HG03457 (cell line): ENCODE measurements at regions not wholly inside any gene's neighbourhood (a gene's known extent, or its start where the extent isn't known, plus 50 kb on each side); places are given as distances from the start of the nearest gene placed in this dataset.

Experiments used
- ATAC-seq: cut with Tn5 transposase; IDR thresholded peaks from one replicate; pipeline ENCODE4 v1.9.1; 2021; ENCODE audit warnings: moderate number of reproducible peaks; ENCODE audit not compliant: unreplicated experiment

- ATAC-seq = no peak
Observed at GRCh38 chr5:8611067-8611466, 742.1 kb downstream of the MTRR start.

DNA sequence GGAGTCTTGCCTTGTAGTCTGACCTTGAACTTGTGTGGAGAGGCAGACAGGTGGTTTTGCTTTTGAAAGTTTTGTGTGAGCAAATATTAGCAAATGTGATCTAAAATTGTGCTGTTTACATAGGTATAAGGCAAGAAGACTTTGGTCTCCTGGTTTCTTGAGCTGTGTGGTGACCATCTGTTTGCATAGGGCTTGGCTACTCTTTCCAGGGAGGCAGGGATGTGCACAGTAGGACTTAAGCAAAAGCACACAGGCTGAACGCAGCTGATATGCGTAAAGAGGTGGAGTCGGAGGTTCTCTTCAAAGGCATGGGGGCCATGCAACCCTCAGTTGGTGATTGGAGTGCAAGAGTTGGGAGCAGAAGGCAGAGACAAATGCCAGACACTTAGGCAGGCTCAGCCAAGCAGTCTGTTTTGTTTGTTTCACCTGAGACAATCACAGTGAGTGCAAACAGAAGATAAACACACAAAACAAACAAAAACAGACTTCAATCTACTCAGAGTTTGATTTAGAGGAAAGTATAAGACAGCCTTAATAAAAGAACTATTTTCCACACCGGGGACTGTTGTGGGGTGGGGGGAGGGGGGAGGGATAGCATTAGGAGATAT is 744.2 kb downstream of the MTRR start:
- no peak for ATAC-seq

DNA sequence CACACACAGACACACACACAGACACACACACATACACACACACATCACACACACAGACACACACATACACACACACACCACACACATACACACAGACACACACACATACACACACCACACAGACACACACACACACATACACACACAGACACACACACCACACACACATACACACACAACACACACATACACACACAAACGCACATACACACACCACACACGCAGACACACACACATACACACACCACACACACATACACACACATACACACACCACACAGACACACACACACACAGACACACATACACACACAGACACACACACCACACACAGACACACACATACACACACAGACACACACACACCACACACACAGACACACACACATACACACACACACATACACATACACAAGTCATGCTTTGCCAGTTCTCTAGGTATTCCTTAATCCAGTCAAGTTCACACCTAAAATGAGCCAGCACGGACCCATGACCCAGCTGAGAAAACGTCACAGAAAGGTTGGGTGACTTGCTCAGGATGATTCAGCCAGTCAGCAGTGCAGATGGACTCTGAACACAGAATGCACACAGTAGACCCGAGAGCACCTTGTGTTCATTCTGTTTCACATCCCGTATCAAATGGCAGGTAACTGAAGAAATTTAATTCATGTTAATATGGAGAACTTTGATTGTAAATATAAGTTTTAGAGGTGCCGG is 746.4 kb downstream of the MTRR start:
- no peak for ATAC-seq

DNA sequence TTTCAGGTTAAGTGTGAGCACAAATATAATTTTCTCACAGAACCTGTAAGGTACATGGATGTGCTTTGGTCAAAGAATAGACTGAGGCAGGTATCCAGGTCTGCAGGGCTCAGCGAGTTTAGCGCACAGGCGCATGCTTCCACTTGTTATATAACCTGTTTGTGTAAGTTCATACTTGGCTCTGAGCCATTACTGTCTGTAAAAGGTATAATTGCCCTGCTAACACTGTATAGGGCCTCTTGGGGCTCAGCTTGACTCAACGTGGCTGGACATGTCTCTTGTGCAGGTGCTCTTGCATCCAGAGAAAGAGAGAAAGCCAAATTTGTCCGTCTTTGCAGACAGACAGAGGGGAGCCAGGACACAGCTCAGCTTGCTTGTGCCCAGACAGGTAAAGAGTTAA is 759.6 kb downstream of the MTRR start:
- ATAC-seq = no peak

DNA sequence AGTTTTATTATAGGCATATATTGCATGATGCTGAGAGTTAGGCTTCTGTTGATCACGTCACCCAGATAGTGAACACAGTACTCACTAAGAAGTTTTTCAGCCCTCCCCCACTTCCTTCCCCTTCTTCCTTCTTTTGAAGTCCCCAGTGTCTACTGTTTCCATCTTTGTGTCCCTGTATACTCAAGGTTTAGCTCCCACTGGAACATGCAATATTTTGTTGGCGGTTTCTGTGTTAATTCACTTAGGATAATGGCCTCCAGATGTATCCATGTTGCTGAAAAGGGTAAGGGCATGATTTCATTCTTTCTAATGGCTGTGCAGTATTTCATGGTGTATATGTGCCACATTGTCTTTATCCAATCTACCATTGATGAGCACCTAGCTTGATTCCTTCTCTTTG is 764.3 kb downstream of the MTRR start:
- ATAC-seq = no peak

- no peak for ATAC-seq
Observed at GRCh38 chr5:8633696-8634095, 764.7 kb downstream of the MTRR start.

- no peak for ATAC-seq
Observed at GRCh38 chr5:8634219-8634618, 765.3 kb downstream of the MTRR start.

GRCh38 chr5:8641786-8642505 is 773.0 kb downstream of the MTRR start:
- ATAC-seq = no peak

DNA sequence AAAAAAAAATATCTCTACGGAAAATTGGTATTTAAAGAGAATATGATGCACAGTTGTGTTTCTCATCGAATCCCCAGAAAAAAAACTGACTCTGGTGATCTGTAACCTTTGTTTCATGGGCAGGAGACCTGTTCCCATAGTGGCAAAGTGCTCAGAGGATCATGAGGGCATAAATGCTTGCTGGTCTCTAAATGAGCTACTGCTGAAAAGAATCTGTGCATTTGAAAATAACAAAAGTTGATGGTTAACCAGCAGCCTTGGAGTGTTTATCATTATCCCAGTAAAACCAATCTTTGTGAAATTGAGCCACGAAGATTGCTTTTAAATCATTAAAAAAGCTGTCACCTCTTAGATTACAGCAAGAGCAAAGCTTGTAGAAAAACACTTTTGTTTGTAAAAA is 775.4 kb downstream of the MTRR start:
- no peak for ATAC-seq

GRCh38 chr5:8647111-8647510 is 778.2 kb downstream of the MTRR start:
- no peak for ATAC-seq

DNA sequence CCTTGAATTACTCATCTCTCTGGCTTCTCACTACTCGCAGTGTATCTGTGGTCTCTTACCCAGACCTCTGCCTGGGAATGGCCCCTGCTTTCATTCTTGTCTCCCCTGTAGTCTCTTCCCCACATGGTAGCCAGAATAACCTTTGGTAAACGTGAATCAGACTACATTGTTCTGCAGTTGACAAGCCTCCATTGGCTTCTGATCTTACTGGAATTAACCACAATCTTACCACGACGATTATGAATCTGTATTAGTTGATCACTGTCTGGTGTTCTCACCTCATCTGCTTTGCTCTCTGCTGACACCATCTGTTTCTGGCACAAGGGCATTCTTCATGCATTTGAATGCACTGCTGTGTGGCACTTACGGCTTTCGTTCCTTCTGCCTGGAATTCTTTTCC is 781.2 kb downstream of the MTRR start:
- ATAC-seq = no peak

DNA sequence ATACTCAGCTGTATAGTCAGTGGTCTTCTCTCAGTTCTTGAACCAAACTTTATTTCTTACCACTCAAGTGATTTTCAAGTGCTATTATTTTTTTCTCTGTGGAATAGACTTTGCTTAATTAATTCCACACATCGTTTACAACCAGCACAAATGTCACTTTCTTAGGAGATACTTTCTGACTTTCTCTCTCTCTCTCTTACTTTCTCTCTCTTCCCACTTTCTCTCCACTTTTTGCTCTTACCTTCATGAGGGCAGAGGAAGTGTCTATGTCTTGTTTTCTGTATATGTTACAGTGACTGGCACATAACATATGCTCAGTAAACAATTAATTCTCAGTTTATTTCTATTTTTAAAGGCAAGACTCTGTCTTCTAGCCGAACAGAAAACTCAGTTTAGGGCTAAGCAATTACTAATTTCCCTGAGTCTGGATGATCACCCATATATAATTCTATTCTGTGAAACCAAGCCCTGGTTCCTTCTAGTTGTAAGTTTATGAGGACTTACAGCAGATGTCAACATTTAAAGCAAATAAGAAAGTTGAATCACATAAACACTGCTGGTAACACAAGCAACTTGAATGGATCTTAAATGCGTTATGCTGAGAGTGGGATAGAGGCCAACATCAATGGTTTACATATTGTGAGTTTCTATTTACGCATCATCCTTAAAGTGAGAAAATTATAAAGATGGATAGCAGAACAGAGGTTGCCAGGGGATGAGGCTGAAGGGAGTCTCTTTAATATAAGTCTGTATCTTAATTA is 791.4 kb downstream of the MTRR start:
- no peak for ATAC-seq

- ATAC-seq = no peak
Observed at GRCh38 chr5:8663374-8663773, 794.4 kb downstream of the MTRR start.

GRCh38 chr5:8675182-8675581 is 806.2 kb downstream of the MTRR start:
- ATAC-seq = no peak

DNA sequence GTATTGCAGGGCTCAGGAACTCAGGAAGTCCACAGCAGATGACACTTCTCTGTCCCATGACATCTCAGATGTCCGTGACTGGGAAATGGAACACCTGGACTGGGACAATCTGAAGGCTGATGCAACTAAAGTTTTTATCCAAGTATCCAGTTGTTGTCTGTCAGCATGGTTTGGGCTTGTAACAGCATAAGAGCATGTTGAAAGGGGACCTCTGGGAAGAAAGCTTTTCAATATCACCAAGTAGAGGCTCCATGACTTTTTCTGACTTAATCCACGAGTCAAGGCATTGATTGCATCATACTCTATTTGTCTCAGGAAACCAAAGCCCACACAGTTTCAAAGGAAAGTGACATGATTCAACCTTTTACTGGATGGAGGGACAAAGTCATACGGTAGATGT is 807.7 kb downstream of the MTRR start:
- ATAC-seq = no peak

DNA sequence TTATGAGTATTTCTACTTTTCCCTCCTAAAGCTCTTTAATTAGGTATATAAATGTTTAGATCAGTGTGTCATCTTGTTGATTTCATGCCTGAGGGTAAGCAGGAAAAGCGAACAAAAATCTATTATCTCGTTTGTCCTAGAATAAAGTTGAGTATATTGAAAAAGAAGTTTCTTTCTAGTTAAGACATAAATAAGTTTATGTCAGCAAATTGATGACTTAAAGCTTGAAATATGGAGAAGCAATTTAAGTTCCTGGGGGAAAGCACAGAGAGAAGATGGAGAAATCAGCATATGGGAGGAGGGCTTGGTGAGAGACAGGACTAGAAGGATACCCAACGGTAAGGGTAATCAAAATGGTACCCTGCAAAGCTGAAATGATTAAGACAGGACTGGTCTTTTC is 813.4 kb downstream of the MTRR start:
- no peak for ATAC-seq

DNA sequence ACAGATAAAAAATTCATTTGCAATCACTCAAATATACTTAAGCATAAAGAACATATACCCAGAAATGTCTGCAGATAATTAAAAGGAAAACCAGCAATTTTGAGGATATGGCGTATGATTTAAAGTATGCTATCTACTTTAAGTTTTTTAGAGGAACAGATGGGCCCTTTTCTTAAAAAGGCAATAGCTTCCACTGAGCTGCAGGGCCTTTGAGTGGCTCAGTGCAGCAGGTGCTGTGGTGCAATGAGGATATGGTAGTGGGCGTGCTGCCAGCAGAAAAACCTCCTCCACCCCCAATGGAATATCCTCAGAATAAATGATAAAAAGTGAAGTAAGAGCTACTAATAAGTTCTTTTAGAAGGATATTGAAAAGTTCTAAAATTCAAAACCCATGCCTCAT is 814.5 kb downstream of the MTRR start:
- no peak for ATAC-seq

GRCh38 chr5:8685704-8686103 is 816.8 kb downstream of the MTRR start:
- ATAC-seq = no peak

DNA sequence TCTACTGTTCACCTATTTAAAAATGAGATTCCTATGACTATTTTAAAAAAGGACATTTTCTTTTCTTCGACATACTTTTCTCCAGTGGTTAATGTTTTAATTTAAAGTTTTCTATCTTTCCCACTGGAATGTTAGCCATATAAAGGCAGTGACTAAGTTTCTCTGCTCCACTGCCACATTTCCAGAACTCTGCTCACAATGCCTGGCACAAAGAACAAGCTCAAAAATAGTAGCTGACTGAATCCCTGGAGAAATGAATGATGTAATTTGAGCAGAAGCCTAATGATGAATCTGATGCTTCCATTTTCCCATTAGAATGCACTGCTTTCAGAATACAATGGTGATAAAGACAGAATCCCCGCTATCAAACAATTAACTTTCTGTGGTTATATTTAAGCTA is 817.8 kb downstream of the MTRR start:
- no peak for ATAC-seq

DNA sequence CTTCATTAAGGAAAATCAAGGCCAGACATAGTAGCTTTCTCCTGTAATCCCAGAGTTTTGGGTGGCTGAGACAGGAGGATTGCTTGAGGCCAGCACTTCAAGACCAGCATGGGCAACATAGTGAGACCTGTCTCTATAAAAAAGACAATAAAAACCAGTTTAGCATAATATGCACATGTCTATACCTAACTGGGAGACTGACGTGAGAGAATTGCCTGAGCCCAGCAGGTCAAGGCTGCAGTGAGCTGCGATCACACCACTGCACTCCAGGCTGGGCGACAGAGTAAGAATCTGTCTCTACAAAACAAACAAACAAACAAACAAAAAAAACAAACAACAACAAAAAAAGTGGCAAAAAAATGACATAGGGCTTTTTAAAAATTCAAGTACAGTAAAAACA is 820.8 kb downstream of the MTRR start:
- no peak for ATAC-seq

DNA sequence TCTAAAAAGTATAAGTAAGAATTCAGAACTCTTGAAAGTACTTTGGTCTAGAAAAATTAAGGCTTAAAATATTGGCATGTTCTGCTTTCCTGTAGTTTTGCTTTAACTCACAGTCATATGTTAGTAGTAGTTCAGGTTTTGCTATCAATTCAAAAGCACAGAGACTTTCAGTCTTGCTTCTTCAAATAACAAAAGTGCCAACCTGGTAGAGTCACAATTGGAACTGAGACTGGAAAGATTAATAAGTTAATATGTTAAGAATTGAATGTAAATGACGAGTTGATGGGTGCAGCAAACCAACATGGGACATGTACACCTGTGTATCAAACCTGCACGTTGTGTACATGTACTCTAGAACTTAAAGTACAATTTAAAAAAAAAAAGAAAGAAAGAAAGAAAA is 822.3 kb downstream of the MTRR start:
- no peak for ATAC-seq
